HUDEP-2 (cell line): ENCODE measurements at regions not wholly inside any gene's neighbourhood (a gene's known extent, or its start where the extent isn't known, plus 50 kb on each side); places are given as distances from the start of the nearest gene placed in this dataset.

Experiments
- DNase-seq, 76 experiments: peaks; one replicate each; lab custom pipeline; 2025; ENCODE audit not compliant: unreplicated experiment in 76 of 76; lab: John Stamatoyannopoulos, UW

GRCh38 chr2:172323256-172323655 lies 104.1 kb upstream of the ITGA6 start:
- DNase-seq: no peak

- DNase-seq: no peak
These were observed 103.4 kb upstream of the ITGA6 start for GRCh38 chr2:172323861-172324597.

GRCh38 chr2:172326211-172326509 lies 101.2 kb upstream of the ITGA6 start:
- no peak for DNase-seq

- DNase-seq: no peak
These were observed 99.1 kb upstream of the ITGA6 start for GRCh38 chr2:172328103-172328841.

- no peak for DNase-seq
These were observed 98.0 kb upstream of the ITGA6 start for GRCh38 chr2:172329416-172329773.

- DNase-seq: no peak
These were observed 97.4 kb upstream of the ITGA6 start for GRCh38 chr2:172329774-172330671.

GRCh38 chr2:172332507-172332906 lies 94.9 kb upstream of the ITGA6 start:
- DNase-seq: no peak

GRCh38 chr2:172333235-172333977 lies 94.0 kb upstream of the ITGA6 start:
- no peak for DNase-seq

- no peak for DNase-seq
These were observed 93.4 kb upstream of the ITGA6 start for GRCh38 chr2:172333978-172334330.

GRCh38 chr2:172334988-172335387 lies 92.4 kb upstream of the ITGA6 start:
- no peak for DNase-seq

GRCh38 chr2:172335736-172336135 lies 91.7 kb upstream of the ITGA6 start:
- DNase-seq: no peak

- no peak for DNase-seq
These were observed 90.7 kb upstream of the ITGA6 start for GRCh38 chr2:172336681-172337080.

GRCh38 chr2:172339371-172340010 lies 87.9 kb upstream of the ITGA6 start:
- DNase-seq: no peak

GRCh38 chr2:172340394-172340793 lies 87.0 kb upstream of the ITGA6 start:
- no peak for DNase-seq

- DNase-seq: no peak
These were observed 85.3 kb upstream of the ITGA6 start for GRCh38 chr2:172342078-172342477.

- no peak for DNase-seq
These were observed 84.8 kb upstream of the ITGA6 start for GRCh38 chr2:172342611-172343010.

GRCh38 chr2:172344159-172344558 lies 83.2 kb upstream of the ITGA6 start:
- no peak for DNase-seq

- no peak for DNase-seq
These were observed 81.3 kb upstream of the ITGA6 start for GRCh38 chr2:172345956-172346555.

GRCh38 chr2:172348555-172349288 lies 78.7 kb upstream of the ITGA6 start:
- DNase-seq: no peak
